IMR-90 (cell line): ENCODE measurements at regions not wholly inside any gene's neighbourhood (a gene's known extent, or its start where the extent isn't known, plus 50 kb on each side); places are given as distances from the start of the nearest gene placed in this dataset.
A peak's percentile ranks its signal among the peaks of the same experiment; 100 is the strongest.

ENCODE experiments used
- ATAC-seq: fragments of 200-7000 bp; cut with Tn5 transposase; 2 replicates; pipeline ENCODE4 v1.9.1; 2020; ENCODE audit warnings: low read depth, mild to moderate bottlenecking, moderate library complexity
- BruUV-seq: library from RNA; stranded (reverse); fragments of 400-500 nt; replicated peaks from 2 replicates; lab custom pipeline; 2021; lab: Mats Ljungman, UMichigan
- CTCF ChIA-PET: fragments of 300-600 bp; formaldehyde crosslinking; extraction: SDS; loops from one replicate; lab custom pipeline; 2021; ENCODE audit warnings: antibody characterized with exemption; lab: Yijun Ruan, JAX
- POLR2A ChIA-PET: fragments of 300-600 bp; sonication (Branson Sonifier 250); formaldehyde crosslinking; loops from one replicate; lab custom pipeline; 2022; ENCODE audit warnings: antibody characterized with exemption; ENCODE audit not compliant: unreplicated experiment; lab: Charles Lee
- DNase-seq: peaks from one replicate; pipeline ENCODE4 v3.0.0; 2013
- H2AFZ ChIP-seq: replicated peaks from 2 replicates; pipeline ENCODE3; 2013; ENCODE audit warnings: low read length, mild to moderate bottlenecking; ENCODE audit not compliant: poor library complexity
- H2AK5ac ChIP-seq: 2 replicates; pipeline ENCODE4 v1.6.1; 2013; ENCODE audit warnings: low read depth, low read length, inconsistent platforms
- H2AK9ac ChIP-seq: replicated peaks from 2 replicates; pipeline ENCODE3; 2013; ENCODE audit warnings: mild to moderate bottlenecking, low read depth, low read length, moderate library complexity; ENCODE audit not compliant: poor library complexity
- H2BK120ac ChIP-seq: 2 replicates; pipeline ENCODE4 v1.6.1; 2013; ENCODE audit warnings: low read depth, low read length, inconsistent platforms
- H2BK15ac ChIP-seq: 3 replicates; pipeline ENCODE4 v1.6.1; 2013; ENCODE audit warnings: low read depth, low read length, inconsistent platforms
- H2BK20ac ChIP-seq: 2 replicates; pipeline ENCODE4 v1.6.1; 2013; ENCODE audit warnings: low read depth, mild to moderate bottlenecking, inconsistent platforms, low read length, moderate library complexity
- H2BK5ac ChIP-seq: 2 replicates; pipeline ENCODE4 v1.6.1; 2013; ENCODE audit warnings: mild to moderate bottlenecking, low read depth, low read length, inconsistent platforms; ENCODE audit not compliant: poor library complexity, severe bottlenecking
- H3K14ac ChIP-seq: replicated peaks from 2 replicates; pipeline ENCODE4 v1.6.1; 2013; ENCODE audit warnings: low read depth, low read length, inconsistent platforms
- H3K18ac ChIP-seq: 2 replicates; pipeline ENCODE4 v1.6.1; 2013; ENCODE audit warnings: low read depth, low read length, control low read depth
- H3K23ac ChIP-seq: 2 replicates; pipeline ENCODE4 v1.6.1; 2013; ENCODE audit warnings: low read depth, low read length, inconsistent platforms
- H3K27ac ChIP-seq: 2 replicates; pipeline ENCODE4 v1.5.1; 2013; ENCODE audit warnings: mild to moderate bottlenecking, control low read depth, low read length; ENCODE audit not compliant: insufficient read depth
- H3K27me3 ChIP-seq: 2 replicates; pipeline ENCODE4 v1.6.1; 2013; ENCODE audit warnings: low read length; ENCODE audit not compliant: control insufficient read depth, insufficient read depth
- H3K36me3 ChIP-seq: 2 replicates; pipeline ENCODE4 v1.6.1; 2013; ENCODE audit warnings: low read length, mixed read lengths; ENCODE audit not compliant: control insufficient read depth, insufficient read depth
- H3K4ac ChIP-seq: 2 replicates; pipeline ENCODE4 v1.6.1; 2013; ENCODE audit warnings: low read depth, low read length, inconsistent platforms
- H3K4me1 ChIP-seq: 2 replicates; pipeline ENCODE4 v1.6.1; 2013; ENCODE audit warnings: low read length, mixed read lengths; ENCODE audit not compliant: control insufficient read depth, insufficient read depth
- H3K4me2 ChIP-seq: 2 replicates; pipeline ENCODE4 v1.6.1; 2013; ENCODE audit warnings: low read depth, mild to moderate bottlenecking, control low read depth, low read length, moderate library complexity
- H3K4me3 ChIP-seq: 2 replicates; pipeline ENCODE4 v1.5.1; 2013; ENCODE audit warnings: low read depth, mild to moderate bottlenecking, control low read depth, low read length, moderate library complexity; ENCODE audit not compliant: insufficient read depth
- H3K56ac ChIP-seq: 2 replicates; pipeline ENCODE4 v1.6.1; 2013; ENCODE audit warnings: low read length, inconsistent platforms; ENCODE audit not compliant: insufficient read depth; ENCODE audit errors: extremely low read depth
- H3K79me1 ChIP-seq, 2 experiments: 2 replicates each; pipeline ENCODE4 v1.6.1; 2013; ENCODE audit warnings: low read length in 2 of 2, inconsistent platforms in 1 of 2, low read depth in 1 of 2
- H3K9ac ChIP-seq: 2 replicates; pipeline ENCODE4 v1.6.1; 2013; ENCODE audit warnings: low read depth, low read length, control low read depth
- H3K9me1 ChIP-seq: 2 replicates; pipeline ENCODE4 v1.6.1; 2013; ENCODE audit warnings: low read length, inconsistent platforms; ENCODE audit not compliant: insufficient read depth
- H3K9me3 ChIP-seq: 2 replicates; pipeline ENCODE4 v1.6.1; 2013; ENCODE audit warnings: low read length; ENCODE audit not compliant: control insufficient read depth, insufficient read depth
- H4K20me1 ChIP-seq: 2 replicates; pipeline ENCODE4 v1.6.1; 2013; ENCODE audit warnings: low read length, inconsistent platforms; ENCODE audit not compliant: insufficient read depth
- H4K5ac ChIP-seq: 2 replicates; pipeline ENCODE4 v1.6.1; 2013; ENCODE audit warnings: mild to moderate bottlenecking, low read depth, low read length, control low read depth
- H4K8ac ChIP-seq, 2 experiments: 2 replicates each; pipeline ENCODE4 v1.6.1; 2013; ENCODE audit warnings: low read depth in 2 of 2, low read length in 2 of 2, control low read depth in 1 of 2, inconsistent platforms in 1 of 2
- H4K91ac ChIP-seq: 2 replicates; pipeline ENCODE4 v1.6.1; 2013; ENCODE audit warnings: low read depth, low read length, inconsistent platforms; ENCODE audit not compliant: insufficient read depth
- BHLHE40 ChIP-seq: fragments of 150-350 bp; IDR thresholded peaks from 2 replicates; pipeline ENCODE4 v1.6.1; 2016; ENCODE audit warnings: mild to moderate bottlenecking, low read depth, low read length
- CHD1 ChIP-seq: IDR thresholded peaks from 2 replicates; pipeline ENCODE4 v1.6.1; 2012; ENCODE audit warnings: low read depth, low read length, improper control_type of control experiment
- MAZ ChIP-seq: IDR thresholded peaks from 2 replicates; pipeline ENCODE4 v1.6.1; 2012; ENCODE audit warnings: low read depth, mild to moderate bottlenecking, low read length, improper control_type of control experiment, moderate library complexity, borderline replicate concordance
- NFE2L2 ChIP-seq: fragments of 150-350 bp; IDR thresholded peaks from 2 replicates; pipeline ENCODE4 v1.6.1; 2016; ENCODE audit warnings: low read depth, mild to moderate bottlenecking, low read length
- POLR2A ChIP-seq: IDR thresholded peaks from 2 replicates; pipeline ENCODE4 v1.6.1; 2012; ENCODE audit warnings: mild to moderate bottlenecking, low read depth, low read length
- RFX5 ChIP-seq: IDR thresholded peaks from 2 replicates; pipeline ENCODE4 v1.8.0; 2012; ENCODE audit warnings: low read depth, mild to moderate bottlenecking, low read length, moderate library complexity
- SMC3 ChIP-seq: fragments of 150-350 bp; IDR thresholded peaks from 2 replicates; pipeline ENCODE4 v1.6.1; 2016; ENCODE audit warnings: low read depth, mild to moderate bottlenecking, antibody characterized with exemption, low read length, moderate library complexity
- USF2 ChIP-seq: fragments of 150-350 bp; IDR thresholded peaks from 2 replicates; pipeline ENCODE4 v1.6.1; 2017; ENCODE audit warnings: mild to moderate bottlenecking, antibody characterized with exemption, low read length, low read depth
- WGBS, 2 experiments: methylation state at CpG; one replicate each; pipeline versions ENCODE4 v1.1.5 to v1.1.7; 2013; ENCODE audit warnings: missing lambda C conversion rate in 2 of 2; ENCODE audit not compliant: insufficient read length in 1 of 2; ENCODE audit errors: extremely low coverage in 2 of 2; 5-methylcytosine and 5-hydroxymethylcytosine counted together
- dilution Hi-C: fragments of 300-500 bp; cut with HindIII; formaldehyde crosslinking; loops from one replicate; pipeline ENCODE4 v1.14.3; 2018; ENCODE audit warnings: low sequenced_read_pairs; ENCODE audit not compliant: unreplicated experiment
- in situ Hi-C: fragments of 300-500 bp; cut with MboI; formaldehyde crosslinking; loops from 3 replicates; pipeline ENCODE4 v1.14.3; 2019; ENCODE audit warnings: low sequenced_read_pairs, inconsistent platforms, mixed read lengths
- intact Hi-C: fragments of 100-400 bp; cut with micrococcal nuclease; formaldehyde crosslinking; loops from 2 replicates; pipeline ENCODE4 v1.10.0; 2022

DNA sequence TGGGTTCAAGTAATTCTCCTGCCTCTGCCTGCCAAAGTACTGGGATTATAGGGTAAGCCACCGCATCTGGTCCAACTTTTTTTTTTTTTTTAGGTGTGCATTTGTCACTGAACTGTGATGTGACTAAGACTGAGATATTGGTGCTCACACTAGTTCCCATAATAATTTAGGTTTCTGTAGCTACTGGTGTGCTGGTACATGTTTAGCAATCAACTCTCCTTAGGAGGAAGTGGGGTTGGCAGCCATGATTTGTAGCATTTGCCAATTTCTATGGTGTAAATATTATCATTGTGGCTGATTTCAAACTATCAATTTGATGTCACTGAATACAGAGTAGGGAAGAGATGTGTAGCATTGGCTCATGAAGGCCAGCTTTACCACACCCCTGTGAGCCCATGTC lies 372.7 kb downstream of the EDEM1 start:
- Histone ChIP-seq H3K4me2 (no peak overlapping the region), H3K9me1 (no peaks in the 10 kb centered on the region), H3K9me3 (peaks cover 13% of the 10 kb centered on the region), H4K8ac (no peak overlapping the region), H3K56ac (0 out of 2 replicates have a peak overlapping the region, but pooled peaks have one; percentile 1), H4K5ac (no peak overlapping the region), H2BK20ac (no peak overlapping the region), H3K27ac (no peak overlapping the region), H3K4ac (no peak overlapping the region), H2BK120ac (no peak overlapping the region), H3K4me3 (no peak overlapping the region), H3K18ac (no peak overlapping the region), H4K20me1 (no peaks in the 10 kb centered on the region), H2AK9ac (no peak overlapping the region), H3K23ac (no peak overlapping the region), H2AK5ac (no peak overlapping the region), H3K36me3 (no peaks in the 10 kb centered on the region), H3K9ac (no peak overlapping the region), H2BK5ac (no peak overlapping the region), H3K4me1 (no peaks in the 10 kb centered on the region), H3K27me3 (no peaks in the 10 kb centered on the region), H2AFZ (no peak overlapping the region), H2BK15ac (no peak overlapping the region), H3K14ac (no peak overlapping the region), H3K79me1 (no peaks in the 10 kb centered on the region), H4K91ac (no peak overlapping the region)
- DNase-seq: no peak
- ChIA-PET POLR2A (no interaction called here), CTCF (no interaction called here)
- dilution Hi-C loops (no loop called here), intact Hi-C loops (no loop called here), in situ Hi-C loops (no loop called here)
- BruUV-seq: no TSS peak
- no CpG with 5 or more reads among the region's 1 CpG for WGBS, 2 experiments
- no peak for ATAC-seq
- TF ChIP-seq RFX5 (no peak), USF2 (no peak), NFE2L2 (no peak), CHD1 (no peak), BHLHE40 (no peak), POLR2A (no peak), MAZ (no peak), SMC3 (no peak)
